ENCODE measurements at regions not wholly inside any gene's neighbourhood (a gene's known extent, or its start where the extent isn't known, plus 50 kb on each side); places are given as distances from the start of the nearest gene placed in this dataset.

DNA sequence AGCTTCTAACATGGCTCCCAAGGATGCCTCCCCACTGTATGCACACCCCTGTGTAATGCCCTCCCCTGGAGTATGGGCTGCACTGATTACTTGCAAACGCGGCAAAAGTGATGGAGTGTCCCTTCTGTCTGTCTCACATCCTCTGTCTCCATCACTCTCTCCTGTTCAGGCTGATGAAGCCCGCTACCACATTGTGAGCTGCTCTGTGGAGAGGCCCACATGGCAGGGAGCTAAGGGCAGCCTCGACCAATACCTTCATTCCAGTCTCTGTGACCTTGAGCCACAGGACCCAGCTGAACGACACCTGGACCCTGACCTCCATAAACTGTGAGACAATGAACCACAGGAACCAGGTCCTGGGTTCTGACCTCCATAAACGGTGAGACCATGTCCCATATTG is 154.1 kb upstream of the ETV3 start:
- no peak for DNase-seq (ENCODE audit: low read depth)

GRCh38 chr1:157291083-157291482 is 152.9 kb upstream of the ETV3 start:
- DNase-seq (ENCODE audit: low read depth) = no peak

GRCh38 chr1:157289424-157290105 is 151.4 kb upstream of the ETV3 start:
- no peak for DNase-seq (ENCODE audit: low read depth)

DNA sequence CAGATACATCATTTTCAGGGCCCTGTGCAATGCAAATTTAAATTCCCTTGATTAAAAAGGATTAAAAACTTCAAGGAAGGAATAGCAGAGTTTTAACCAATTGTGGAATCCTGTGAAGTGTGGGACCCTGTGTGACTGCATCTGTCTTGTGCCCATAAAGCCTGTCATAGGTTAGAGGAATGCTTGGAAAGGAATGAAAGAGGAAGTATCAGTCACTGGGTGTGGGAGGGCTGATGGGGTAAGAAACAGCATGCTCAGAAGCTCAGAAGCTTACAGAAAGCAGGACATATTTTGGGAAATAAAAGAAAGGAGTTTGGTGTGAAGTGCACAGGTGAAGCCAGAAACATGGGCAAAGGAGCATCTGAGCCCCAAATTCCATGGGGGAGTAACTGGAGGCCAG is 150.8 kb upstream of the ETV3 start:
- no peak for DNase-seq (ENCODE audit: low read depth)

DNA sequence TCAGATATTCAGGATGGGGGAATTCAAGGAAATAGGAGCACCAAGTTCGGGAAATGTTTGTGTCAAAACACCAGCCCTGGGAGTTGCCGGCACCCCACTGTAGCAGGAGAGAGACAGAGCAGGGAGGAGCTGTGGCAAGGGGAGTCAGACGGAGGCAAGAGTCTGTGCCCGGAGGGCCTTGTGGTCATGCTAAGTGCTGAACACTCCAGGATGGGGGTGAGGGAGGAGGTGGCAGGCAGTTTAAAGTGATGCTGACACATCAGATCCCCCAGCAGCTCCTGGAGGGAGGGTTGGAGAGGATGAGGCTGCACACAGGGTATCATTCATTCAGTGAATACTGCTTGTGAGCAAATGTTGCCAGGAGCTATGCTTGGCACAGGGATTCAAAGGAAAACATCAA is 150.3 kb upstream of the ETV3 start:
- no peak for DNase-seq (ENCODE audit: low read depth)

GRCh38 chr1:157288006-157288405 is 149.8 kb upstream of the ETV3 start:
- no peak for DNase-seq (ENCODE audit: low read depth)

DNA sequence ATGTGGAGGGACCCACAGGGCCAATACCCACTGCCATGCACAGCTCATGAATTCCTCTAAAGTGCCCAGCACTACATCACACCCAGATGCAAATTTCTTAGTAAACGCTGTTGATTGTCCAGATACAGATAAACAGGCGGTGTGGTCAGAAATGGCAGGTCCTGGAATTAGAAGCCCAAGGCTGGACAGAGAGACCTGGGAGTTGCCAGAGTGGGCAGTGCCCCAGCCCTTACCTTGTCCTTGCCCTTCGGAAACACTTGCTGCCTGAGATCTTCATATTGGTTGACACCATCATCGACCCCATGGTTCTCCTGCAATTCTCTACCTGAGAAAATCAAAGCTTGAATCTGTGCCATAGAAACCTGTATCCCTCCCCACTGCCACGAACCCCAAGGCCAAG is 149.3 kb upstream of the ETV3 start:
- no peak for DNase-seq (ENCODE audit: low read depth)

GRCh38 chr1:157286646-157287420 is 148.6 kb upstream of the ETV3 start:
- no peak for DNase-seq (ENCODE audit: low read depth)

DNA sequence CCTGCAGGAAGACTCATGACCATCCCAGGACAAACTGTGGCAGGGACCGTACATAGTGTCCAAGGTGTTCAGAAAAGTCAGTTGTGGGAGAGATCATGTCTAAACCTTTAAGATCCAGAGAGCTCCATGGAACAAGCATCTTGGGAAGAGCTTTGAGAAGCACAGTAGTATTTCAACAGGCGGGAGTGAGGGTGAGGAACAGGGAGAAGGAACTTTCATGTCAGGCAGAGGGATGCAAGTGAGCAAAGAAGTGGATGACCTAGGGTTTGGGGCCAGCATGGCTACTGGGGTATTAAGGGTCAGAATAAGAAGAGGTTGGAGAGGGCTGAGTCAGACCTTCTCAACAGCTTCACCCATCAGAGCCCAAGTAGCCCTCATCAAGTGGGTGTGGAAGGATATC is 147.9 kb upstream of the ETV3 start:
- no peak for DNase-seq (ENCODE audit: low read depth)

DNA sequence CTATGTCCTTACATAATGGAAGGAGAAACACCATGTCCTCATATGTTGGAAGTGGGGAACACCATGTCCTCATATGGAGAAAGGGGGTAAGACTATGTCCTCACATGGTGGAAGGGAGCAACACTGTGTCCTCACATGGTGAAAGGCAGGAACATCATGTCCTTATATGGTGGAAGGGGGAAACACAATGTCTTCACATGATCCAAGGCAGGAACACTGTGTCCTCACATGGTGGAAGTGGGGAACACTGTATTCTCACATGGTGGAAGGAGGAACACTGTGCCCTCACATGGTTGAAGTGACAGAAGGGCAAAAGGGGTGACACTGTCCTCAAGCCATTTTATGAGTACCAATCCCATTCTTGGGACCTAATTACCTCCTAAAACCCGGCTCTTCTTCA is 146.3 kb upstream of the ETV3 start:
- no peak for DNase-seq (ENCODE audit: low read depth)

- DNase-seq (ENCODE audit: low read depth) = no peak
Measured at GRCh38 chr1:157279802-157280140, 141.6 kb upstream of the ETV3 start.

DNA sequence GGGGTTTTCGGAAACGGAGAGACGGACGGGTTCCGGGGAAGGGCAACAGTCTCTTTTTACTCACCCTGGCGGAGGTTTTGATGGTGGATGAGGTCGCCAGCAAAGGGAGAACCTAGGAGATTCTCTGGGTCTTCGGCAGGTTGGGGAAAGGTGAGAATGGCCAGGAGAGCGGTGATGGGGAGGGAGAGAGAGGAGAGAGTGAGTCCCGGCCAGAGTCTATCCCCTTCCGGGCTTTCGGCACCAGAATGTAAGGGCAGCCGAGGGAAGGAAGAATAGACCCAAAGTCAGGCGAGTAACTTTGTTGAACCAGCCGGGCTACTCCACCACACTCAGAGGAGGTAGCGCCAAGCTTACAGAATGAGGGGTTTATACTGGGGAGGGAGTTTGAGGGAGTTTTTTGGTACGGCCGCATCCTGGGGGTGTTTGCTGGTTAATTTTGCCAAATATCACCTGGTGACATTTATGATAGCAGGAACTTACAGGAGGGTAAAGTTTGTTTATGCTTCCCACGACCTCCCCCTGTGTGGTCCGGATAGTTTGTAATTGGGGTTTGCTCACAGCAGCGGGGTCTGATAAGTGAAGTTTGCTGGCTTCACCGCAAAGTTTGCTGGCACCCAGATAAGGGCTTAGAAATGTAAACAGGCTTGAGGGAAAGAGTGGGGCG is 141.1 kb upstream of the ETV3 start:
- DNase-seq (ENCODE audit: low read depth) = no peak

DNA sequence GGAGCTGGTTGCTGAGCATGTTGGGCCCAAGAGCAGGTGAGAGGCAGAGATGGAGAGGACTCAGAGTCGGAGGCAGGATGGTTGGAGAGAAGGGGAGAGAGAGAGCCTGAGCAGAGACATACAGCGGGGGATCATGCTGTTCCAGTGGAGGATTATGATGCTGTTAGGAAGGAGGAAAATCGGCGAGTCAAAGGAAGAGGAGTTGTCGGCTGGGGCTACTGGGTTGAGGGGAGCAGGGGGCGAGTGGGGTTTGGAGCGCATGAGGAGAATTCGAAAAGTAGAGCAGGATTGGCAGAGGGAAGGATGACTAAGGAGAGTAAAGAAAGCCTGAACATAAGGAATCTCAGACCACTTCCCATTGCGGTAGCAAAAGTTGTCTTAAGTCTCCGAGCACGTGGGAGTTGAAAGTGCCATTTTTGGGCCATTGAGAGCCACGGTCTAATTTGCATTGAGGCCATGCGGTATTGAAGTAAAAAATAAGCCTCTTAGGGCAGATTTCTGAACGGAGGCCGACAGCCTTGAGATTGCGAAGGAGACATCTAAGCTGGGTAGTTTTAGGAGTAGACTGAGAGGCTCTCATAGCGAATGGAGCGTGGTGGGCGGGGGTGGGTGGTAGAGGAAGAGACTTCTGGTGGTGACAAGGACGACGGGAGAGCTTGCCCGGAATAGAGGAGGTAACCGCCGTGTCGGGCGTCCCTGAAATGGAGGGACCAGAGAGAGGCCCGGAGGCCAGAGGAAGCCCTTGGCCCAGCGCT is 140.4 kb upstream of the ETV3 start:
- no peak for DNase-seq (ENCODE audit: low read depth)

DNA sequence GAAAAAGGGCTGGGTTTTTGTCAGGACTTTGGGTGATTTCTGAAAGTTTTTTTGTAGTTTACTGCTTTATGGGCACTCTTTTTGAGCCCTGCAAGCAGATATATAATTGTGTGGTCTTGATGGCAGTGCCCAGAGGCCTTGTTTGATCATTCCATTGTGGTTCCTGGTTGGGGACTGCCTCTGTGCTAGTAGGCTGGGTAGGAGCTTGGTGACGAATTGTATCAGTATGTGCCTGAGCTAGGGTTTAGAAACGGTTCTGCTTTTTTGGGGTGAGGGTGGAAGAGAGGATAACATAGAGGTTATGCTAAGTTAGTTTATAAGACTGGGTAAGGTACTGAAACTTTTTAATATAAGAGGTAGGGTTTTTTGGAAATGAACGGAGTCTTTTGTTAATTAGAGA is 139.7 kb upstream of the ETV3 start:
- DNase-seq (ENCODE audit: low read depth) = no peak

- DNase-seq (ENCODE audit: low read depth) = no peak
Measured at GRCh38 chr1:157277281-157277680, 139.1 kb upstream of the ETV3 start.

DNA sequence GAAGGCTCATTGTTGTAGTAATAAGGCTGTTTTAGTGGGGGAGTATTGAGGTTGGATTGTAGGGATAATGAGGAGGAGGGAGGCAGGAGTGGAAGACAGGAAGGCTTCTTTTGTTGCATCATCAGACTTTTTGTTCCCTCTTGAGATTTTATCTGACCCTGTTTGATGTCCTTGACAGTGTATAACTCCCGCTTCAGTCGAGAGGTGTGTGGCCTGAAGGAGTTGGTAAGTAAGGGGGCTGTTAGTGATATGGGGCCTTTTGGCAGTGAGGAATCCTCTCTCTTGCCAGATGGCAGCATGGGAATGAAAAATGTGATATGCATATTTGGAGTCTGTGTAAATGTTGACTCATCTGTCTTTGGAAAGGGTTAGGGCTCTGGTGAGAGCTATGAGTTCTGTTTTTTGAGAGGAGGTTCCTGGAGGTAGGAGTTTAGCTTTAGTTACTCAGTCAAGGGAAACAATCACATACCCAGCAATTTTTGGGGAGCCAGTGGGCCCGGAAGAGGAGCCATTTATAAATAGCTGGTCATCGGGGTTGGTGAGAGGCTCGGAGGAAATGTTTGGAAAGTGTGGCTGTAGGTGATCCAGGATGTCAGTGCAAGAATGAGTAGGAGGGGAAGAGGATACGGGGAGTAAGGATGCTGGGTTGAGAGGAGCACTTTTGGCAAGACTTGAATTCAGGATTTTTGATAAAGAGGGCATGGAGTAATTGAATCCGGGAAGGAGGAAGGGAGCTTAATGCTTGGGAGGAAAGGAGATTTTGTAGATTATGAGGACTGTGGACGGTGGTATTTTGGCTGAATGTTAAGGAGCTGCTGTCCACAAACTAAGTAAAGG is 136.7 kb upstream of the ETV3 start:
- peak; percentile 46 for DNase-seq (ENCODE audit: low read depth)

DNA sequence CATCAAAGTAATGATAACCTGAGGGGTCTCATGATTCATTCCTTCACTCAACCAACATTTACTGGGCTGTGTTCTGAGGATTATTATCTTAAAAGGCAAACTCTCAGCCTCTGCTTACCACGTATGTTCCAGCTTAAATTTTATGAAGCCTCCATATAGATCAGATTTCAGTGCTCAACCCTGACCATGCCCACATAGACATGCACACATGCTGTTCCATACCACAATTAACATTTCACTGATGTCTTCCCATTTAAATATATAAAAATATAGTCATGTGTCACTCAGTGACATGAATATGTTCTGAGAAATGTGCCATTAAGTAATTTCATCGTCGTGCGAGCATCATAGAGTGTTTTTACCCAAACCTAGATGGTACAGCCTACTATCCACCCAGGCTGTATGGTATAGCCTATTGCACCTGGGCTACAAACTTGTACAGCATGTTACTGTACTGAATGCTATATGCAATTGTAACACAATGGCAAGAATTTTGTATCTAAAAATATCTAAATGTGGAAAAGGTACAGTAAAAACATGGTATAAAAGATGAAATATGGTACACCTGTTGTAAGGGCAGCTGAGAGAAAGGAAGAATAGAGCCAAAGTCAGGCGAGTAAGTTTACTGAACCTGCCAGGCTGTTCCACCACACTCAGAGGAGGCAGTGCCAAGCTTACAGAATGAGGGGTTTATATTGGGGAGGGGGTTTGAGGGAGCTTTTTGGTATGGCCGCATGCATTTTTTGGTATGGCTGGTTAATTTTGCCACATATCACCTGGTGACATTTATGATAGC is 134.7 kb upstream of the ETV3 start:
- DNase-seq (ENCODE audit: low read depth) = no peak

- no peak for DNase-seq (ENCODE audit: low read depth)
Measured at GRCh38 chr1:157272264-157272663, 134.1 kb upstream of the ETV3 start.

- no peak for DNase-seq (ENCODE audit: low read depth)
Measured at GRCh38 chr1:157270705-157271274, 132.6 kb upstream of the ETV3 start.

Measured in LHCN-M2 (cell line).